ENCODE measurements at regions not wholly inside any gene's neighbourhood (a gene's known extent, or its start where the extent isn't known, plus 50 kb on each side); places are given as distances from the start of the nearest gene placed in this dataset.

GRCh38 chr6:80550748-80551147, 444.3 kb downstream of the BCKDHB start:
- TF ChIP-seq CTCF (IDR thresholded peaks at IDR 0.05; ENCODE audit: low read depth, low read length) (no peak), EZH2phosphoT487 (IDR thresholded peaks at IDR 0.05; ENCODE audit: low read depth) (no peak)
